GM18505 (cell line): ENCODE measurements at regions not wholly inside any gene's neighbourhood (a gene's known extent, or its start where the extent isn't known, plus 50 kb on each side); places are given as distances from the start of the nearest gene placed in this dataset.
"Not testable (repeated sequence)": the region's sequence is repeated elsewhere in the genome, so short reads cannot be mapped to it uniquely, and the experiment has no call there.

Experiments
- ATAC-seq: cut with Tn5 transposase; IDR thresholded peaks from one replicate; pipeline ENCODE4 v1.9.1; 2021; ENCODE audit not compliant: unreplicated experiment
- POLR2A ChIP-seq: IDR thresholded peaks from 4 replicates; pipeline ENCODE4 v1.6.1; 2011; ENCODE audit warnings: borderline replicate concordance; ENCODE audit not compliant: insufficient read depth, insufficient read length; ENCODE audit errors: extremely low read depth

- no peak for TF ChIP-seq POLR2A
- ATAC-seq = no peak
Measured at GRCh38 chr5:51188001-51188591, 195.2 kb upstream of the ISL1 start.

GRCh38 chr5:51194671-51195070 lies 188.6 kb upstream of the ISL1 start:
- TF ChIP-seq POLR2A = no peak
- ATAC-seq = no peak

GRCh38 chr5:51201024-51201423 lies 182.2 kb upstream of the ISL1 start:
- ATAC-seq = no peak
- TF ChIP-seq POLR2A = no peak

- ATAC-seq = no peak
- TF ChIP-seq POLR2A = no peak
Measured at GRCh38 chr5:51201708-51202107, 181.5 kb upstream of the ISL1 start.

GRCh38 chr5:51202161-51202560 lies 181.1 kb upstream of the ISL1 start:
- no peak for TF ChIP-seq POLR2A
- ATAC-seq = no peak

- no peak for TF ChIP-seq POLR2A
- ATAC-seq = peak; percentile 81
Measured at GRCh38 chr5:51203598-51203997, 179.7 kb upstream of the ISL1 start.

GRCh38 chr5:51208296-51208695 lies 175.0 kb upstream of the ISL1 start:
- TF ChIP-seq POLR2A = no peak
- ATAC-seq = no peak

- no peak for TF ChIP-seq POLR2A
- no peak for ATAC-seq
Measured at GRCh38 chr5:51214746-51215145, 168.5 kb upstream of the ISL1 start.

- no peak for ATAC-seq
- no peak for TF ChIP-seq POLR2A
Measured at GRCh38 chr5:51225789-51226742, 157.2 kb upstream of the ISL1 start.

GRCh38 chr5:51227963-51228470 lies 155.2 kb upstream of the ISL1 start:
- no peak for TF ChIP-seq POLR2A
- no peak for ATAC-seq

GRCh38 chr5:51230336-51230735 lies 152.9 kb upstream of the ISL1 start:
- ATAC-seq = no peak
- no peak for TF ChIP-seq POLR2A

GRCh38 chr5:51242456-51242855 lies 140.8 kb upstream of the ISL1 start:
- no peak for ATAC-seq
- no peak for TF ChIP-seq POLR2A

- ATAC-seq = not testable (repeated sequence)
Measured at GRCh38 chr5:51250957-51251356, 132.3 kb upstream of the ISL1 start.

- no peak for ATAC-seq
Measured at GRCh38 chr5:51271261-51271660, 112.0 kb upstream of the ISL1 start.

More at GRCh38 chr5:51271261-51271660, 112.0 kb upstream of the ISL1 start:
- no peak for TF ChIP-seq POLR2A
